ENCODE measurements at regions not wholly inside any gene's neighbourhood (a gene's known extent, or its start where the extent isn't known, plus 50 kb on each side); places are given as distances from the start of the nearest gene placed in this dataset.
"Not testable (repeated sequence)": the region's sequence is repeated elsewhere in the genome, so short reads cannot be mapped to it uniquely, and the experiment has no call there.

DNA sequence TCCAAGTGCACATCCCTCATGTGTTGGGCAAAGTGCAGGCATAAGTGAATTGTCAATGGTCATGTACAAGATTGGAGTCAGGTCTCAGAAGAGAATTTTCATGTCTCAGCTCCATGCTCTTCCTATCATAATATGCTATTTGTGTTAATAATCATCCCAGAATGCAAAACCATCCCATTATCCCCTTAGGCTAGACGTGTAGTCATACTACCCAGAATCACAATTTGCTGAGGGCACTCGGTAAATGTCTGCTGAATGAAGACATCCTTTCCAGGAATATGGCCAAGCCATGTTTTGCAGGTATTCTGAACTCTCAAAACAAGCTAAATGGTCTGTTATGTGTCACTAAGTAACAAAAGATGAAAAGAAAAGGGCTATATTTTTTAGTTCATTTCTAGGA is 263.8 kb downstream of the RAD51AP2 start:
- no peak for DNase-seq (ENCODE audit: low spot score)

DNA sequence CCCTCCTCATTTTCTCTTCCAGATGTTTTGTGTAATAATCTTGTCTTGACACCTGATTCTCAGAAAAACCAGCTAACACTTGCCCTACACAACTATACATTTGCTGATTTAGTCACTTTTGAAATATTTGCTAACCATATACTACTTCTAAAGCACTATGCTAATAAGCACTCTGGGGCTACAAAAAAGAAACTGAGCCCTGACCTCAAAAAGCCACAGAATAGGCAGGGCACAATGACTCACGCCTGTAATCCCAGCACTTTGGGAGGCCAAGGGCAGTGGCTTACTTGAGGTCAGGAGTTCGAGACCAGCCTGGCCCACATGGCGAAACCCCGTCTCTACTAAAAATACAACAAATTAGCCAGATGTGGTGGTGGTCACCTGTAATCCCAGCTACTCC is 266.0 kb downstream of the RAD51AP2 start:
- DNase-seq (ENCODE audit: low spot score) = no peak

DNA sequence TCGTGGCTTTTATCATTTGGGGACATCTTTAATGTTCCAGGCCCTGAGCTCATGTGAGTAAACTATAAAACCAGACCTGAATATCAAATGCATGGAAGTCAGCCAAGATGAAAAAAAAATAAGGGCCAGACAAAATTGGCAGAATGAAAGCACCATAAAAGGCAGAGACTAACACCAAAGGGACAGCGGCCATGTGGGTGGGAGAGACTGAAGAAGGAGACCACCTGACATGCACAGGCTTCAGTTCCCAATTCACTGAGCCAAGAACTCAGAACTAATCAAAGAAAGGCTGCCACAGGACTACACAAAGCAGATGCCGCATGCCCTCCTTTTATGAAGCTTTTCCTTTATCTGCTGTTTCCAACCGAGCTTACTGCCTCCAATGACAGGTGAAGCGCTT is 267.1 kb downstream of the RAD51AP2 start:
- DNase-seq (ENCODE audit: low spot score) = no peak

DNA sequence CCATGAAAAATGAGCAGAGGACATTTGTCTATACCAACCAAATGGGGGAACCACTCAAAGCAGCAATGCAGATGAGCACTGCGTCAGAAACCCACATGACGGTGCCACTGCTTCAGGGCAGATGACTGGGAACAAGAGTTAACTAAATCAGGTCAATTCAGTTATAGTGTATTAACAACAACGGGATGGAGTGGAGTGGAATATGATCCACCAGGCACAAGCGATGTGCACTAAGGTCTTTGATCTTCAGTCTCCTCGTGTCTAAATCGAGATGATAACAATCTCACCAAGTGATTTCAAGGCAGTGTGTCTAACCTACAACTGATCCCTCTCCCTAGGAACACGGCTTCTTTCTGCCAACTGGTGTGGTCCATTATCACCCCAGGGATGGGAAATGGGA is 269.0 kb downstream of the RAD51AP2 start:
- no peak for DNase-seq (ENCODE audit: low spot score)

DNA sequence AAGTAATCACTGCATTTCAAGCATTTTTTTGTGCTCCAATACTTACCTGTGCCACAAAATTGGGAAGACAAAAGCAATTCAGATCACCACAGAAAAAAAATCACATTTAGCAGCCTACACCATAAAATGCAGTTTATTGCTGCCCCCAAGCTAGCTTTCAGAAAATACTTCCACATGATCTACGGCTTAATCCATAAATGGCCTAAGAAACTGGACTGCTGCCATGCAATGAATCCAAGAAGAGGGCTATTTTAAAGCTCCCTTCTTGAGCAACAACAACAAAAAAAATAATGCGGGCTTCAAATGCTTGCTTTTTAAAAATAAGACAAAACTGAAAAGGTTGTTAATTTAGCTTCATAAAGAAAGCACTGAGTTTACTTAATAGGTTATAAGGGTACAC is 272.3 kb downstream of the RAD51AP2 start:
- no peak for DNase-seq (ENCODE audit: low spot score)

DNA sequence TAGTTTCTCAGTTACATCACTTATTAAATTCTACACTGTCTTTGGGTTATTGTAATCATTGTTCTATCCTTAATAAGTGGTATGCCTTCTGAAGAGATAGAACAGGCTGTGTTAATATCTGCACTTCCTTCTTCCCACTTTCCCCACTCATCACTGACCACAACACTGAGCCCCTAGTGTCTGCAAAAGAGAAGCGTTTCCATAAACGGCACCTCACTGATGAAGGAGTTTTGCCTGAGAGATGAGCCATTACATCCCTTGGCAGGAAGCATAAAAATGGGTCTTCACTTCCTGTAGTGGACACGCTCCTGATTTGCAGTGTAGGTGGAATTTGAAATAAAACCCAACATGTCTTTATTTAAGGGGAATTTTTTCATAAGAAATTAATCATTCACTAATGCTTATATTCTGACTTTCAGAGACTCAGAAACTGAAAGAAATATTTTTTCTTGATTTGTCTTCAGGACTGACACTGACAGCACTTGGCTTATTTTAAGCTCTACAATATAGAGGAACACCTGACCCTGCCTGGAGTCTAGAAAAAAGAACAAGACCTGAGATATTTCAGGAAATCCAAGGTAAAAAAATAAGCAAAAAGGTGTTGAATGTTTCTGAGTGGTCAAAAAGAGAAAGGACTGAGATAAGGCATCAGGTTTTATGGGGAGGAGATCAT is 275.3 kb downstream of the RAD51AP2 start:
- DNase-seq (ENCODE audit: low spot score) = no peak

DNA sequence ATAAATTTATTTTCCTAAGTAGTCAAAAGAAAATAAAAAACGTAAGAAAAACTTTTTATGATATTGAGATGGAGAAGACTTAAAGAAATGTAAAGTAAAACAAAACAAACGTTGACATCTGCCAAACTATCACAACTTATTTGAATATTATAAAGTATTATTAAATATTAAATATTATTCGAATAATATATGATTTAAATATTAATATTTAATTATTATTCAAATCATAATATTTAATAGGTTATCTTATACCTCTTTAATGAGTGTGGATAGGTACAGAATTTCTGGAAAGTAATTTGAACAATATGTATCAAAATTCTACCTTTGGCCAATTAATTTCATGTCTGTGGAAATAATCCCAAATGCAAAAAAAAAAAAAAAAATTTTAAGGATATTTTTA is 278.7 kb downstream of the RAD51AP2 start:
- DNase-seq (ENCODE audit: low spot score) = no peak

DNA sequence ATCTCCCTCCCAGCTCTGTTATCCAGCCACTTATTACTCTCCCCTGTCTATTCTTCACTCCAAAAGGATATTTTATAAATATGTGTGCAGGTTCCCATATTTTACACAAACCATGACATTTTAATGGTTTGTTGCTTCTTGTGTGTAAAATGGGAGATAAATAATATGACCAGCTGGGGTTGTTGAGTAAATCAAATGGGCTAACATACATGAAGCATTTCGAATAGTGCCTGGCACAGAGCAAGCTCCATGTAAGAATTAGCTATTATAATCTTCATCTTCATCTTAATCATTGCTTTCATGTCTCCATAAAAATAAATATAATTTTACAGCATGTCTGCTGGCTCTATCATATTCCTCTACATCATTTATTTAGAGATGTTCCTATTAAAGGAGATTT is 283.1 kb downstream of the RAD51AP2 start:
- DNase-seq (ENCODE audit: low spot score) = no peak

DNA sequence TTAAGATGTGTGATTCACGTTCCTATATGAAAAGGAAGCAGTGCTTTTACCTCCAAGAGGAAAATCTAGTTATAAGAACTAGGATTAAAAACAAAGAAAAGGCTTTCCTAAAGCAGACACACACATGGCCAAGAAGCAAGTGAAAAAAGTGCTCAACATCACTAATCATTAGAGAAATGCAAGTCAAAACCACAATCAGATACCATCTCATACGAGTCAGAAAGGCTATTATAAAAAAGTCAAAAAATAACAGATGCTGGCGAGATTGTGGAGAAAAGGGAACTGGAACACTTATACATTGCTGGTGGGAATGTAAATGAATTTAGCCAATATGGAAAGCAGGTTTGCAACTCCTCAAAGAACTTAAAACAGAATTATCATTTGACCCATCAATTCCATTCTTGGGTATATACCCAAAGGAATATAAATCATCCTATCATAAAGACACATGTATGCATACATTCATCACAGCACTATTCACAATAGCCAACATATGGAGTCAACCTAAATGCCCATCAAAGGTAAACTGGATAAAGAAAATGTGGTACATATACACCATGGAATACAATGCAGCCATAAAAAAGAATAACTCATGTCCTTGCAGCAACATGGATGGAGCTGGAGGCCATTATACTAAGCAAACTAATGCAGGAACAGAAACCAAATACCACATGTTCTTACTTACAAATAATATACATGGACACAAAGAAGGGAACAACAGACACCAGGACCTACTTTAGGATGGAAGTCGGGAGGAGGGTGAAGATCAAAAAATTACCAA is 285.3 kb downstream of the RAD51AP2 start:
- no peak for DNase-seq (ENCODE audit: low spot score)

DNA sequence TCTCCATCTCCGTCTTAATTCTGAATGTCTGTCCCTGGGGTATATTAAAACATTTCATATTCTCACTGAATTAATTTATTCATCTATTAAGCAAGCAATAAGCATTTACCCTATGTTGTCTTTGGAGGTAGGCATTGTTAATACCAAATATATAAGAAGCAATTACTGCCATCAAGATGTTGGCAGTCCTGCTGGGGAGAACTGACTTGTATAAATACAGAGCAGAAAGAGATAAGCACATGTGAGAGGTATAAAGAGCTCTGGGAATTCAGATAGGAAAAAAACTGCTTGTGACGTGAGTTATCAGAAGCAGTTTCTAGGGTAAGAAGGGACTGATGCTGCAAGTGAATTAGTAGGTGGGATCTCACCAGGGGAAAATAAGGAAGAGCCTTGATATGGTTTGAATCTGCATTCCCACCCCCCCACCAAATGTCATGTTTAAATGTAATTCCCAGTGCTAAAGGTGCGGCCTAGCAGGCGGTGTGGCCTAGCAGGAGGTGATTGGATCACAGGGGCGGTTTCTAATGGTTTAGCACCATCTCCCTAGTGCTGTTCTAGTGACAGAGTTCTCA is 286.8 kb downstream of the RAD51AP2 start:
- no peak for DNase-seq (ENCODE audit: low spot score)

DNA sequence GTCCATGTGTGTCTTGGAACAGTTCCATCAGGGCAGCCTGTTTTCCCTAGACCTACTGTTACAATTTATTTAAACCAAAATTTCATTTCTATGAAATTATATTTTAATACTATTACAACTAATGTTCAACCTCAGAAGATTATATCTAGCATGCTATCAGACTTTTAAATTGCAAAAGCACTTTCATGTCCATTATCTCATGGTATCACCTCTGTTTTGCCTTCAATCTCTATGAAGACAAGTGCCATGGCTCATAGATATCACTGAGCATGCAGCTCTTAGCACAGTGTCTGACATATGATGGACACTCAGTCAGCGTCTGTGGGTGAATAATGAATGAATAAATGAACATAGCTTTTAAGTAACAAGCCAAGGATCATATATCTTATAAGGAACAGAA is 288.8 kb downstream of the RAD51AP2 start:
- no peak for DNase-seq (ENCODE audit: low spot score)

DNA sequence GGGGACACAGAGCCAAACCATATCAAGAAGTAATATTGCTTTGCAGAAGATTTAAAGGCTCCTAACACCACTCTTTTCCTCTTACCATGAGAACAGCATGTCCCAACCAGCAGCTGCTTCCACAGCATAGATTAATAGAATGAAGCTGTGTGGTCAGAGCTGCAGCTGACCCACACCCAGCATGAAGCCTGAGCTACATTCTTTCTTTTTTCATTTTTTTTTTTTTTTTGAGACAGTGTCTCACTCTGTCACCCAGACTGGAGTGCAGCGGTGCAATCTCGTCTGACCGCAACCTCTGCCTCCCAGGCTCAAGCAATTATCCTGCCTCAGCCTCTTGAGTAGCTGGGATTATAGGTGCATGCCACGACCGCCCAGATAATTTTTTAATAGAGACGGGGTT is 289.8 kb downstream of the RAD51AP2 start:
- no peak for DNase-seq (ENCODE audit: low spot score)

DNA sequence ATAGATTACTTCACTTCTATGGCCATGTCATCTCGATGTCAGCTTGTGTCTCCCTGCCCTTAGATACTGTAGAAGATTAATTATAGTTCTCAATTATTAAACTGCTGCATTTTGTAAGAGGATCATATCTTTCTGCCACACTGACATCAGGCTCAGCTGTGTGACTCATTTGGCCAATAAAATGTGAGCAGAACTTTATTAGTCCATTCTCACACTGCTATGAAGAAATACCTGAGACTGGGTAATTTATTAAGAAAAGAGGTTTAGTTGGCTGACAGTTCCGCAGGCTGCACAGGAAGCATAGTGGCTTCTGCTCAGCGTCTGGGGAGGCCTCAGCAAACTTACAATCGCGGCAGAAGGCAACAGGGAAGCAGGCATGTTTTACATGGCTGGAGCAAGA is 290.4 kb downstream of the RAD51AP2 start:
- no peak for DNase-seq (ENCODE audit: low spot score)

DNA sequence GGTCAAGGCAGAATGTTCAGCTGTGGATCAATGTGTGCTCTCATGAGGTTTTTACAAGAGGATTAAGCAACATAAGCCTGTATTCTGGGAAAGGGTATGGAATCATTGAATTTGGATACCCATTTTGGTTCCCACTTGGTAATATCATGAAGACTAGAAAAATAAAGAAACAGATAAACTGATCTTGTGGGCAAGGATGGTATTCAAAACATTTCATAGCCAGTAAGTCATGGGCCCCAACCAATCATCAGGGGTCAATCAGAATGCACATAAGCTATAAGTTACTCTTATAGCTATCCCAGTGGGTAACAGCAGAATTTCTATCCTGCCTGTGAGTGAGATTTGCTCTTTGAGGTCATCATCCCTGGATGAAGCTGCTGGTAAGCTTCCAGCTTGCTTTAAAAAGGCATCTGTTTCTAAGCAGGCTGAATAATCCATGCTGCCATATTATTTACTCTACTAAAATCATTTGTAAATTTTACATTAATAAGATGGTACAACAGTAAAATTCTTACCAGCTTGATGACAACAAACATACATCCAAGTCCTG is 291.2 kb downstream of the RAD51AP2 start:
- no peak for DNase-seq (ENCODE audit: low spot score)

DNA sequence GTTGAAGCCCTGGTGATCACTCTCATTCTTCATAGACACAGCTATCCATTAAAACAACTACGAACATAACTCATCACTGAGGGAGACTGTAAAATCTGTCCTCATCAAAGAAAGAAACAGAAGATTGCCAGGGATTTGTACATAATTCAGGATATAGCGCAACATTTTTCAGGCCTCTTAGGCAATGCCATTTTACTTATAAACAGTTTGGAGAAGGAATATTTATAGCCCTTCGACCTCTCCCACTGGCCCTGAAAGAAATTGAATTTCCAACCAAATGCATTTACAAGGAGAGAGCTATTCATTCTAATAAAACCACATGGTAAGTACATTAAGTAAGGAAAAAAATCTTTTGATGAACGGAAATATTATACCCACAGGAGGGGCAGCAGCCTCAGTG is 295.0 kb downstream of the RAD51AP2 start:
- DNase-seq (ENCODE audit: low spot score) = no peak

DNA sequence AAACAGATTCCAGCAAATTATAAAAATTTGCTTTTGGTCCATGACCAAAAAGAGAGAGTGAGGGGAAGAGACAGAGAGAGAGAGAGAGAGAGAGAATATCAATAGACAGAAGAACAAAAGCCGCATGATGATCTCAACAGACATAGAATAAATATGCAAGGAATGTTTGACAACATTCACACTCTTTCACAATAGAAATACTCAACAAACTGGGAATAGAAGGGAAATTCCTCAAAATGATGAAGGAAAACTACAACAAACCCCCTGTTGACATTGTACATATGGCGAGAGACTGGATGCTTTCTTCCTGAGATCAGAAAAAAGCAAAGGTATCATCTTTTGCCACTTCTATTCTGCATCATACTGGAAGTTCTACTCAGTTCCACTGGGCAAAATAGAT is 309.7 kb downstream of the RAD51AP2 start:
- no peak for DNase-seq (ENCODE audit: low spot score)

DNA sequence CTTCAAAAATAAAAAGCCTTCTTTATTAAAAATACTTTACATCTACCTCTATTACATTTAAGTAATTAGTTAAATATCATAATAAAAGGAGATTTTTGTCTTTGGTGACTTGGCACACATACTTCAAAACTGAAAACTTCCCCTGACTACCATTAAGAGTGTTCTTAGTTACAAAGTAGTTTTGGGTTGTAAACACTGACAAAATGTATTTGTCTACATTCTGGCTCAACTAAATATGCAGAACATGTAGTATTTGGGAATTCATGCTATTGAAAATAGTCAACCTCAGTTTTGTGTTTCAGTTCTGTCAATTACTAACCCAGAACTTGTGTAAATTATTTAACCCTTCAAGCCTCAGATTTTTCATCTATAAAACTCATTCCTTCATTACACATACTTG is 311.5 kb downstream of the RAD51AP2 start:
- DNase-seq (ENCODE audit: low spot score) = no peak

DNA sequence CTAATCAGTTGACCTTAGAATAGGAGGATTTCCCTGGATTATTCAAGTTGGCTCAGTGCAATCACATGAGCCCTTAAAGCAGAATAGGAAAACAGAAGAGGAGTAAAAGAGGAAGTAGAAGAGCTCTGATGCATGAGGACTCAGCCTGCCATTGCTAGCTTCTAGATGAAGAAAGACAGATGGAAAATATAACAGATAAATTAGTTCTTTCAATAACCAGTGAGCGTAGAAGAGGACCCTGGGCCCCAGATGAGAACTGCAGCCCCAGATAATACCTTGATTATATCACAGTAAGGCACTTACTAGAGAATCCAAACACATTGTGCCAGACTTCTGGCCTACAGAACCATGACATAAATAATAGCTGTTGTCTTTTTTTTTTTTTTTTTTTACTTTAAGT is 314.0 kb downstream of the RAD51AP2 start:
- DNase-seq (ENCODE audit: low spot score) = not testable (repeated sequence)

DNA sequence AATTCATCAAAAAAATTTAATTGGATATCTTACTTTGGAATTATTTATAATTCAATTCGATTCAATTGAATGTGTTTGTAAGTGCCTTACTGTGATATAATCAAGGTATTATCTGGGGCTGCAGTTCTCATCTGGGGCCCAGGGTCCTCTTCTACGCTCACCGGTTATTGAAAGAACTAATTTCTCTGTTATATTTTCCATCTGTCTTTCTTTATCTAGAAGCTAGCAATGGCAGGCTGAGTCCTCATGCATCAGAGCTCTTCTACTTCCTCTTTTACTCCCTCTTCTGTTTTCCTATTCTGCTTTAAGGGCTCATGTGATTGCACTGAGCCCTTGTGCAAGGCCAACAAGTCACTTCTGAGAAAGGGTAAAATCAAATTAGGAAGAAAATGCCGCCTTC is 315.6 kb downstream of the RAD51AP2 start:
- not testable (repeated sequence) for DNase-seq (ENCODE audit: low spot score)

DNA sequence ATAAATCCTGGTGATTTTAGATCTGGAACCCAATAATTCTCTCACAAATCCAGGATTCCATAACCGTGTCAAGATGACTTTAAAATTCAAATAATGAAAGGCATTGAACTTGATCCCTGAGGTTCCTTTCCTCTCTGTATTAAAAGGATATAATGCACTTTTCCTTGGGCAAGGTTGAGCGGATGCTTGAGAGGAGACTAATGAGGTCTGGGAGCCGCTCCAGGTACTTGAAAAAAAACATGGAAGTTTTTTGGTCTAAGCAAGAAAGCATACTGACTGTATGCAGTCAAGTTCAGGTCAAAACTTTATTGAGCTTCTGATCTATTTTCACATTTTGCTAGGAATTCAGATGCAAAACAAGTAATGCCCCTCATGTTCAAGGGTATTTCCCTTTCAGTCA is 318.5 kb downstream of the RAD51AP2 start:
- no peak for DNase-seq (ENCODE audit: low spot score)

DNA sequence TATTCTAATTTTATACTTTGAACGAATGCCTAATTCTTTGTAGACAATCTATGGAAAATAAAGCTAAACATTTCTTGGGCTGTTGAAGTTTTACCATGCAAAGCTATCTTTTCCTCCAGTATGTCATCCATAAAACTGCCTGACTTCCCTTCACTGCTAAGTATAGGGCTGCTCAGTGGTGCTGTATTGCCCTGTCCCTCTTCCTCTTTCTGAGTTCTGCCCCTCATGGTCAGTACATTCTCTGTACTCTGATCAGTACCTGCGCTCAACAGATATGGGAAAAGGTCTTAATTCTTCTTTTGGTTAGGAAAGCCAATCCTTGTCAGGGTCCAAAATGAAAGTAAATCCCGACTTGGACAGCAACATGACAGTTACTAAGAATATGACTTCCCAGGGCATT is 321.9 kb downstream of the RAD51AP2 start:
- DNase-seq (ENCODE audit: low spot score) = no peak

DNA sequence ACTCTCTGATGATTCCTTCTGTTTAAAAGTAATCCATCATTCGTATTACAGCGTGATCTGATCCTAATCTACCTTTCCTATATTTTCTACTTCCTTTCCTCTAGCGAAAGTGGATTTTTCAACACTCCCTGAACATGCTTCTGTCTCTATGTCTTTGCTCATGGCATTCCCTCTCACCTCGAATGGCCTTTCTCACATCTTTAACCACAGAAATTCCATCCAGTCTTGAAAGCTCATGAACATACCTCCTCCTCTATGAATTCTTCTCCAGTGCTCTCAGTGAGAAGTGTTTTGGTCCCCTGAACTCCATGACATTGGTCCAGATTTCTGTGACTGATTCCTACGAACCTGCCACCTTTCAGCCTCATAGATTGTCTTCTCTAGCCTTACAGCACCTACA is 323.2 kb downstream of the RAD51AP2 start:
- DNase-seq (ENCODE audit: low spot score) = no peak

DNA sequence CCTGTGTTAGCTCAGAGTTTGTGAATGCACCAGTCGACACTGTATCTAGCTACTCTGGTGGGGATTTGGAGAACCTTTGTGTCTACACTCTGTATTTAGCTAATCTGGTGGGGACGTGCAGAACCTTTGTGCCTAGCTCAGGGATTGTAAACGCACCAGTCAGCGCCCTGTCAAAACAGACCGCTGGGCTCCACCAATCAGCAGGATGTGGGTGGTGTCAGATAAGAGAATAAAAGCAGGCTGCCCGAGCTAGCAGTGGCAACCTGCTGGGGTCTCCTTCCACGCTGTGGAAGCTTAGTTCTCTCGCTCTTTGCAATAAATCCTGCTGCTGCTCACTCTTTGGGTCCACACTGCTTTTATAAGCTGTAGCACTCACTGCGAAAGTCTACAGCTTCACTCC is 324.2 kb downstream of the RAD51AP2 start:
- no peak for DNase-seq (ENCODE audit: low spot score)
